GM18951 (cell line): ENCODE measurements at regions not wholly inside any gene's neighbourhood (a gene's known extent, or its start where the extent isn't known, plus 50 kb on each side); places are given as distances from the start of the nearest gene placed in this dataset.
"Not testable (repeated sequence)": the region's sequence is repeated elsewhere in the genome, so short reads cannot be mapped to it uniquely, and the experiment has no call there.

ENCODE experiments used
- POLR2A ChIP-seq: IDR thresholded peaks from 4 replicates; pipeline ENCODE4 v1.6.1; 2011; ENCODE audit warnings: mild to moderate bottlenecking; ENCODE audit not compliant: insufficient read length, insufficient read depth; ENCODE audit errors: extremely low read depth
- in situ Hi-C: fragments of 300-500 bp; cut with MboI; formaldehyde crosslinking; loops from one replicate; pipeline ENCODE4 v1.12.0; 2022; ENCODE audit warnings: low sequenced_read_pairs, mixed read lengths, inconsistent platforms; ENCODE audit not compliant: unreplicated experiment

DNA sequence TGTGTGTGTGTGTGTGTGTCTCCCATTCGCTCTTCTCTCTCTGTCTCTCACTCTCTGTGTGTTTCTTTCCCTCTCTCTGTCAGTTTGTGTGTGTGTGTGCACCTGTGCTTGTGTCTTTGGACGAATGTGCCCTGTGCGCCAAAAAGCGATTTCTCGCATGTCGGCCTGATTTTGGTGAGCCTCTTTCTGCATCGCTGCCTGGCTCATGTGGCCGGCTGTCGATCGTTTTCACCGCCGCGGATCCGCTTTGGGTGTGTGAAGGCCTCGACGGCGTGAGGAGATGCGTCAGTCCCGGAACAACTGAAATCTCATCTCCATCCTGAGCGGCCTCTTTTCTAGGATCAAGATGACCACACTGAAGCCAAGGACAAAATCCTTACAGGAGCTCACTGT, 609.0 kb downstream of the KCNJ18 start:
- TF ChIP-seq POLR2A = no peak
- in situ Hi-C loops = no loop called here

DNA sequence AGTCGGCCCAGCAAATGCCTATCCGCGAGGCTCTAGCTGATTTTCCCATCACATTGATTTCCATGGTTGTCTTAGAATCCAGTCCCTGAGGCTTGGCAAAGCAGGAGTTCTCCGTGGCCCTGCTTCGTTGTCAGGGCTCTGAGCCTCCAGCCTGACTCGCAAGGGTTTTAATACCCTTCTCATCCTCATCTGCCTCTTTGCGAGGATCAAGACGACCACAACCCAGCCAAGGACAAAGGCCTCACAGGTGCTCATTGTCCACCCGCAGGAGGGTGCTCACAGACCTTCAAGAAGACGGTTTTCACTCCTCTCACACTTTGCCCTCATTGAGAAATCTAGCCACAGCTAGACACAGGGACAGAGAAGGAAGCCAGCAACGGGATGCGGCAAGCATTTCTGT, 610.8 kb downstream of the KCNJ18 start:
- in situ Hi-C loops = no loop called here
- no peak for TF ChIP-seq POLR2A

DNA sequence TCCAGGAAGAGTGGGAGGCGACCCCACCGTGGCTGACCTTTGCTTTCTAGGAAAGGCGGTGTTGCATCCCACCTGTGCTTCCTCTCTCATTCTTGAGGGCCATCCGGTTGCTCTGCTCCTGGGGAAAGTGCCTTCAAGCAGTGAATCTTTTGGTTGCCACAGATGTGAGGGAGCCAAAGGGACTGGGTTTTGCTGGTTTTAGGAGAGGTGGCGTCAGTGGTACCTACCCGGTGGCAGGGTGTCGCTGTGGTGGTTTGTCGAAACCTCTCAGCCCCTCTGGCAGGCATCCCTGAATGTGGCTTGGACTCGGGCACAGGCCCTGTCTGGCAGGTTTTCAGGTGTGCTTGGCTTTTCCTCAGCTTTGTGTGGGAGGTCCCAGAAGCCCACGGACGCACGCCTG, 611.5 kb downstream of the KCNJ18 start:
- no peak for TF ChIP-seq POLR2A
- in situ Hi-C loops = no loop called here

DNA sequence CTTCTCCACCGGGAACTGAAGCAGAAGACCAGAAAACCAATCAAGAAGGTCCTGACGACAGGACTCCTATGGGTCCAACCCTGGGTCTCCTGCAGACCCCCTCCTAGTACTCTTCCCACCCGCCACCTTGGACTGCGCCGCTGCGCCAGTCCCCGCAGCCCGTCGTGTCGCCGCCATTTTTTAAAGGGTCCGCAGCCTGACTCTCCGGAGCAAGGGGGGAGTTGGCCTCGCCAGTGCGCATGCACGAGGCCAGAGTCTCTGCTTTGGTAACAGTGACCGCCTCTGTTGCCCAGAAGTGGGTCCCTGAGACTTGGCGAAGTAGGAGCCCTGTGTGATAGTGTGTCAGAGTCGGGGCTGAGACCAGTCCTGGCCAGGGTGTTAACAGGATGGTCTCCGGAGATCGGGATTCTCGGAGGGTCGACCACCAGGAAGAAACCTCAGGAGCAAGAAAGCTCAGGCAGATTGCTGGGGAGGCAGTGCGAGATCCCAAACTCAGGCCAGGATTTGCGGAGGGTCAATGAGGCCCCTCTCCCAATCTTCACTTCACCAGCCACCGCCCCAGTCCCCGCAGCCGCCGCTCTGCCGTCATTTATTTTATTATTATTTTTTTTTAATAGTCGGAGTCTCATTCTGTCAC, 612.5 kb downstream of the KCNJ18 start:
- no peak for TF ChIP-seq POLR2A

DNA sequence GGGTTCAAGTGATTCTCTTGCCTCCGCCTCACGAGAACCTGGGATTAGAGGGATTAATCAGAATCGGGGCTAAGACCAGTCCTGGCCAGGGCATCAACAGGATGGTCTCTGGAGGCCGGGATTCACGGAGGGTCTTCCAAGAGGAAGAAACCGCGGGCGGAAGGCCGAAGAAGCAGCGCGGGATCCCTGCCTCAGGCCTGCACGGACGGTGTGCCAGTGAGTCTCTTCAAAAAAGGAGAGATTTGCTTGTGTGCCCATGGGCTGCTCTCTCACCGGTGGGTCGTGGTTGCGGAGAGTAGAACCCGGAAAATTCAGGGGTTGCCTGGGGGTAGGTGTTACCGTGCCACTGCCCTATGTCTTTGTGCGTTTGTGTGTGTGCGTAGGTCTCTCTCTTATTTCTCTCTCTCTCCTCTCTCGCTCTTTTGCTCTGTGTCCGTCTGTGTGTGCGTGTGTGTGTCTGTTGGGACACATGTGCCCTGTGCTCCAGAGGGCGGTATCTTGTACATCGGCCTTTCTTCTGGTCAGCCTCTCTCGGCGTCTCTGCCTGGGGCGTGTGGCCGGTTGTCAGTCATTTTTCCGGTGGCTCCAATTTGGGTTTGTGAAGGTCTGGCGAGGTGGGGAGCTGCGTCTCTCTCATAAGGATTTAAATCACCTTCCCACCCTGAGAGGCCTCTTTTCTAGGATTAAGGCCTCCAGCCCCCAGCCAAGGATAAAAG, 613.2 kb downstream of the KCNJ18 start:
- TF ChIP-seq POLR2A = no peak
- in situ Hi-C loops = no loop called here

More for the DNA sequence above, 612.5 kb downstream of the KCNJ18 start:
- in situ Hi-C loops = no loop called here

DNA sequence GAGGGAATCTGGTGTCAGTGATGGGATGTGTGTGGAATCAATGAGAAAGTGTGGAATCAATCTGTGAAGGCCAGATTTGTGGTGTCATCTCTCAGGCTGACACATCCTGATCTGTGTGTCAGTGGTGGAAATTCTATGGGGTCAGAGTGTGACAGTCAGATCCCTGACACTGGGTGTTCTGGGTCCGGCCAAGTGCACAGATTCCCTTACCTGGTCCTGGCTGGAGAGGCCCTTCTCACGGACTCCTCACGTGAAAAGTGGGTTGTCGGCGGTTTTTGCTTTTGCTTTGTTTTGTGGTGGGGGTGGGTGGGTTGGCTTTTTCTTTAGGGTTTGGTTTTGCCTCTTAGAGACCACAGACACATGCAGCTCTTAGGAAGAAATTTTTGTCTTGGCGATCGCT, 618.0 kb downstream of the KCNJ18 start:
- in situ Hi-C loops = not testable (repeated sequence)

DNA sequence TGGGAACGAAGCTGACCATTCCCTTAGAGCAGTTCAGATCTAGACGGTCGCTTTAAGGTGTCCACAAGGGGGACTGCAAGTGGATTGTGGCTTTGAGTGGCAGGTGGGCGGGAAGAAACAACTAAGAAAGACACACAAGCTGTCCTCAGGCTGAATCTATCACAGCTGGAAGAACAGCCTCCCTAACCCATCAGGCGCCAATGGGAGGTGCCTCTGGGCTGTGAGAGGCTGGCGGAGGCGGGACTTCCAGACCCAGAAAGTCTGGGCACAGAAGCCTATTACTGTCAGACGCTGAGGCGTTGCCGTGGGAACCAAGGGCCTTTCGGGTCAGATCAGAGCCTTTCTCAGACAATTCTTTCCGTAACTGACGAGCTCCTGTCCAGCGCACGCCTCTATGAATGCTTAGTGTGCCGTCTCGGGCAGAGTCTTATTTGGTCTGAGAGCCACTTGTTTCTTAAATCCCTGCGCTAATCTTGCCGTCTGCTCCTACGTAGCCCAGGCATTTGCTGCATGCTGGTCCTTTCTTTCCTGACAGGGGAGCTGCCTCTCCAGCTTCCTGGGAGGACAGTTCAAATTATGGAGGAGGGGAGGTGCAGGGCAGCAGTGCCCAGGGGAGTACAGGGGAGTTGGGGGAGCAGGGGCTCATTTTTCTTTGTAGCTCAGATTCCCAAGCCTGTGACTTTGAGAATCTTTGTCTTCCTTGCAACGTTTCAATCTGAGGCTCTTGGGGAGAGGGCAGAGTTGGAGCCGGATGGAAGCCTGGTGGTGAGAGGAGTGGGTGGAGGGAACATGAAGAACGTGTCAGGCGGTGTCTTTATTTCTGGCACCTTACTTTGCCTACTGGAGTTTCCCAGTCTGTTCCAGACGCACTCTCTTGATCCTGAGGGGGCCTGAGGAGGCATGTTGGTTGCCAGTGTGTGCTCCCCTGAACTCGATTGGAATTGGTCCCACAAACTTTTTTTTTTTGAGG, 618.7 kb downstream of the KCNJ18 start:
- in situ Hi-C loops = no loop called here
- no peak for TF ChIP-seq POLR2A

DNA sequence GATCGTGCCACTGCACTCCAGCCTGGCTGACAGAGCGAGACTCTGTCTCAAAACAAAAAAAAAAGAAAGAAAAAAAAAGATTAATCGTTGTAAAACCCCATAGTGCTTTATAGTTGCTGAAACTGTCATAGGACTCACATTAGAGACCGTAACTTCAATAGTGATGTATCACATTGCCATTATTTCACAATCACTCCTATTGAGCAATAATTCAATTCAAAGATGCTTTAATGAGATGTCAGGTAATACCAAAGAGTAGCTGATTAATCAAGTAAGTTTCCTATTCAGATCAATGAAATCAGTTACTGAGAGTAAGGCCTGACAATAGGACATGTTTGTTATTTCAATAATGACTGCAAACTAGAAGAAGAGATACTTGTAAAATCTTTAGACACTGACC, 628.7 kb downstream of the KCNJ18 start:
- in situ Hi-C loops = not testable (repeated sequence)

DNA sequence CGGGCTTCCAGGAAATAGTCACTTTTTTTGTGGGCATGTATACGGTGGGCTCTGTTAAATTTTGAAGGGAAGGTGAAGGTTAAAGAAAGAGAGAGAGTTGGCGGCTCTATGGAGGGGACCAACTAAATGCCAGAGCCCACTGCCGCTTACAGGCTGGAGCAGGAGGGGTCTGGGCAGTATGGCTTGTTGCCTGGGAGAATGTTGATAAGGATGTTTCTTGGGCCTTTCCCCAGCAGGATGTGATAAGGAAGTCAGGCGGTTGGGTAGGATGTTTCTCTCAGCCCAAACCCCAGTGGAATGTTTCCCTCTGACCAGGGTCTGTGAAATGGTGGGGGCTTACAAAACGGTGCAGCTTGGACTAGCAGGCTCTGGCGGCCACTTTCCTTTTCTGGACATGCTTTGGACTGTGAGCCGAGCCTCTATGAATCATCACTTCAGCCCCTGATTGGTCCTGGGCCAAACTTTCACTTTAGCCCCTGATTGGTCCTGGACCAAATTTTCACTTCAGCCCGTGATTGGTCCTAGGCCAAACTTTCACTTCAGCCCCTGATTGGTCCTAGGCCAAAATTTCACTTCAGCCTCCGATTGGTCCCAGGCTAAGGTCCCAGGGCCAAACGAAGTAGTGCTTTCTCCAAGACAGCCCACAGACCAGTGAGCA, 630.7 kb downstream of the KCNJ18 start:
- in situ Hi-C loops = not testable (repeated sequence)

DNA sequence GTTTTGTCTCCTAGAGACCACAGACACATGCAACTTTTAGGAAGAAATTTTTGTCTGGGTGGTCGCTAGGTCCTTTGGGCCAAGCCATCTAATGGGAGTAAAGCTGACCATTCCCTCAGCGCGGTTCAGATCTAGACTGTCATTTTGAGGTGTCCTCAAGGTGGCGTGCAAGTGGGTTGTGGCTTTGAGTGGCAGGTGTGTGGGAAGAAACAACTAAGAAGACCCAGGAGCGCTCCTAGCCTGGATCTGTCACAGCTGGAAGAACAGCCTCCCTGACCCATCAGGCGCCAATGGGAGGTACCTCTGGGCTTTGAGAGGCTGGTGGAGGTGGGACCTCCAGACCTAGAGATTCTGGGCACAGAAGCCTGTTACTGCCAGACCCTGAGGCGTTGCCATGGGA, 645.1 kb downstream of the KCNJ18 start:
- in situ Hi-C loops = no loop called here
- TF ChIP-seq POLR2A = no peak

DNA sequence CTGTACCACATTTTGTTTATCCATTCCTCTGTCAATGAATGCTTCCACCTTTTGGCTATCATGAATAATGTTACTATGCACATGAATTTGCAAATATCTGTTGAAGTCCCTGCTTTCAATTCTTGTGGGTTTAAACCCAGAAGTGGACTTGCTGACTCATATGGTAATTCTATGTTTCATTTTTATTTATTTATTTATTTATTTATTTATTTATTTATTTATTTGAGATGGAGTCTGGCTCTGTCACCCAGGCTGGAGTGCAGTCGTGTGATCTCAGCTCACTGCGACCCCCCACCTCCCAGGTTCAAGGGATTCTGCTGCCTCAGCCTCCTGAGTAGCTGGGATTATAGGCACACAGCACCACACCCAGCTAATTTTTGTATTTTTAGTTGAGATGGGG, 664.3 kb downstream of the KCNJ18 start:
- in situ Hi-C loops = not testable (repeated sequence)

DNA sequence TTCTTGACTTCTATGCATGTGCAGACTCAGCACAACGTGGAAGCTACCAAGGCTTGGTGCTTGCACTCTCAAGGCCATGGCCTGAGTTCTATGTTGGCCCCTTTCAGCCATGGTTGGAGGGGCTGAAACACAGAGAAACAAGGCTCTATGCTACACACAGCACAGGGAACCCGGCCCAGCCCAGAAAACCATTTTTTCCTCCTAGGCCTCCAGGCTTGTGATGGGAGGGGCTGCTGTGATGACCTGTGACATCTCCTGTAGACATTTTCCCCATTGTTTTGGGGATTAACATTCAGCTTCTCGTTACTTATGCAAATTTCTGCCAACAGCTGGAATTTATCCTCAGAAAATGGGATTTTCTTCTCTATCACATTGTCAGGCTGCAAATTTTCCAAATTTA, 678.7 kb downstream of the KCNJ18 start:
- in situ Hi-C loops = not testable (repeated sequence)

DNA sequence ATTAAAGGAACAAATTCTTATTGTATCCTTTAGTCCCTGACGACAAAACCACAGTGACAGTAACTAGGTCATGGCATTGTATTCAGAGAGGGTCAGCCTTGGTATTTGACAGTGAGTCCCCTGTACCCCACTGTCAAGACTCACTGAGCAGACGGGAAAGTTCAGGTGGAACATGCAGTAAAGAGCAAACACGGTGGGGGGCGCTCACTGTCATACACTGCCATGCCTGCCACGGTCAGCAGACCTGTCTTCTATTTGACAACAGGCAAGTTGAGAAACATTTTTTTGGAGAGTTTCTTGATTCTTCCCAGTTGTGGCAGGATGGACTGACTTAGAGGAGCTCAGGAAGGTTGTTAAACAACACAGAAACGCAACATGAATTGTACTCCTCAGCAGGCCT, 681.6 kb downstream of the KCNJ18 start:
- TF ChIP-seq POLR2A = no peak
- in situ Hi-C loops = no loop called here

DNA sequence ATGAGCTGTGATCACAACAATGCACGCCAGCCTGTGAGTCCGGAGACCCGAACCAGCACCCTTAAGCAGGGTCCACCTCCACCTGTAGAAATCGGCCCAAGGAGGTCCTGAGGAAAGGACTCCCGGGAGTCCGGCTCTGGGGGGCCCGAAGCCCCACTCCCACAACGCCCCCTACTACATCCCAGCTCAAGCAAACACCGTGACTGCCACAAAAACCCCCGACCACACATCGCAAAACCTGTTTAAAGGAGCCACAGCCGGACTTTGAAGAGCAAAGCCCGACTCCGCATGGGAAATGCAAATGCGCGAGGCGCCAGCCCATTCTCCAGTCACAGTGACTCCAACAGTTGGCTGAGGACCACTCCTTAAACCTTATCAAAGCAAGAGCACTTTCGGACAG, 682.4 kb downstream of the KCNJ18 start:
- in situ Hi-C loops = no loop called here
- no peak for TF ChIP-seq POLR2A

DNA sequence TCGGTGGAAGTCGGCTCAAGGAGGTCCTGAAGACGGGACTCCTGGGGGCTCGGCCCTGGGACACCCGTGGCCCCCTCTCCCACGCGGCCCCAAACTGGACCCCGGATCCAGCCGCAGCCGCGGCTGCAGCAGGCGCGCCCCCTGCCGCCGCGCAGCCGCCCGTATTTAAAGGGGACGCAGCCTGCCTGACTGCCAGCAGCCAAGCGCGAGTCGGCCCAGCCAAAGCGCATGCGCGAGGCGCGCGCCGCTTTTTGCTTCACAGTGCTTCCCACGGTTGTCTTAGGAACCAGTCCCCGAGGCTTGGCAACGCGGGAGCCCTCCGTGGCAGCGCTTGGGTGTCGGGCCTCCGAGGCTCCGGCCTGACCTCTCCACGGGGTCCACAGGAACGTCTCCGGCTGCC, 684.4 kb downstream of the KCNJ18 start:
- in situ Hi-C loops = not testable (repeated sequence)

DNA sequence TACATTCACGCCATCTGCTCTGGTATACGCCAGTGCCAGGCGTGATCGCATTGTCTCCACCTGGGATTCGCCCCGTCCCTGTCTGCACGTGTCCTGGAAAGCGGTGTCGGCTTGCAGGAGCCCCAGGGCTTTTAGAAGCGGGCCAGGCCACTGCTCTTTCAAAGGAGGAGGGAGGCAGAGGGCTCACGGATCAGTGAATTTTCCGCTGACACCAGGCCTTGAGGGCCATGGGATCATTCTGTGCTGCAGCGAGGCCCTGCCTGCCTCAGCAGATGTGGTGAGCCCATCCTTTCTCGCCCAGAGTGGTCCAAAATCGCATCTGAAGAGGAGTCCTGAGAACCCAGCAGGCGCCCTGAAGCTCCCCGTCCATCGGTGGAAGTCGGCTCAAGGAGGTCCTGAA, 686.4 kb downstream of the KCNJ18 start:
- in situ Hi-C loops = not testable (repeated sequence)

DNA sequence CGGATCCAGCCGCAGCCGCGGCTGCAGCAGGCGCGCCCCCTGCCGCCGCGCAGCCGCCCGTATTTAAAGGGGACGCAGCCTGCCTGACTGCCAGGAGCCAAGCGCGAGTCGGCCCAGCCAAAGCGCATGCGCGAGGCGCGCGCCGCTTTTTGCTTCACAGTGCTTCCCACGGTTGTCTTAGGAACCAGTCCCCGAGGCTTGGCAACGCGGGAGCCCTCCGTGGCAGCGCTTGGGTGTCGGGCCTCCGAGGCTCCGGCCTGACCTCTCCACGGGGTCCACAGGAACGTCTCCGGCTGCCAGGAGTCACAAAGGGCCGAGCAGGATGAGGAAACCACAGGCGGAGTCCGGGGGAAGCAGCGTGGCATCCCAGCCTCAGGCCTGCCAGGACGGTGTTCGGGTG, 689.3 kb downstream of the KCNJ18 start:
- in situ Hi-C loops = not testable (repeated sequence)

DNA sequence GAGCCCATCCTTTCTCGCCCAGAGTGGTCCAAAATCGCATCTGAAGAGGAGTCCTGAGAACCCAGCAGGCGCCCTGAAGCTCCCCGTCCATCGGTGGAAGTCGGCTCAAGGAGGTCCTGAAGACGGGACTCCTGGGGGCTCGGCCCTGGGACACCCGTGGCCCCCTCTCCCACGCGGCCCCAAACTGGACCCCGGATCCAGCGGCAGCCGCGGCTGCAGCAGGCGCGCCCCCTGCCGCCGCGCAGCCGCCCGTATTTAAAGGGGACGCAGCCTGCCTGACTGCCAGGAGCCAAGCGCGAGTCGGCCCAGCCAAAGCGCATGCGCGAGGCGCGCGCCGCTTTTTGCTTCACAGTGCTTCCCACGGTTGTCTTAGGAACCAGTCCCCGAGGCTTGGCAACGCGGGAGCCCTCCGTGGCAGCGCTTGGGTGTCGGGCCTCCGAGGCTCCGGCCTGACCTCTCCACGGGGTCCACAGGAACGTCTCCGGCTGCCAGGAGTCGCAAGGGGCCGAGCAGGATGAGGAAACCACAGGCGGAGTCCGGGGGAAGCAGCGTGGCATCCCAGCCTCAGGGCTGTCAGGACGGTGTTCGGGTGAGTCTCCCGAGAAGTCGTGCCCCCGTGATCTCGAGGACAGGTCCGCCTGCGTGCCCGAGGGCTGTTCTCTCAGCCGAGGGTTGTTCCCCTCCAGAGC, 691.6 kb downstream of the KCNJ18 start:
- in situ Hi-C loops = not testable (repeated sequence)
